Caki2 (cell line): ENCODE measurements at regions not wholly inside any gene's neighbourhood (a gene's known extent, or its start where the extent isn't known, plus 50 kb on each side); places are given as distances from the start of the nearest gene placed in this dataset.

Experiments
- DNase-seq: peaks from one replicate; pipeline ENCODE4 v3.0.0-alpha.2; 2015; ENCODE audit warnings: low read depth
- in situ Hi-C: cut with HindIII; loops from 2 replicates; pipeline ENCODE4 v1.10.0; 2016; ENCODE audit warnings: low sequenced_read_pairs, low pct_unique_long_range_greater_than_20kb, mixed read lengths

DNA sequence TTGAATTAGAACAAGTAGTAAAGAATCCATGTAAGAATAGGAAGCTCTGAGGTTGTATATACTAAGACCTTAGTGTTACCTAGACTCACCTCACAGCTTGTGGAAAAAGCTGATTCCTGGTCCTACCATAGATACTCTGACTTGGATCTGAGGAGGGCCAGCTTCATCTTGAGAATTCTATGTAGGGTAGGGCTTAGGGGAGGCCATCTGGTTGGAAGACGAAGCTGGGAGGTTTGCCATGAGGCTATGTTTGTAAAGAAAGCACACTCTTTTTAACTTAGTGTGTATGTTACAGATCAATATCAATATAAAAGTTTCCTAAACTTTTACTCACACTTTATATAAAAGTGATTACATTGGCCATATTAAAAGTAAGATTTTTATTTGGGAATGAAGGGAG is 77.1 kb upstream of the GALNT5 start:
- in situ Hi-C loops = no loop called here
- DNase-seq = no peak

DNA sequence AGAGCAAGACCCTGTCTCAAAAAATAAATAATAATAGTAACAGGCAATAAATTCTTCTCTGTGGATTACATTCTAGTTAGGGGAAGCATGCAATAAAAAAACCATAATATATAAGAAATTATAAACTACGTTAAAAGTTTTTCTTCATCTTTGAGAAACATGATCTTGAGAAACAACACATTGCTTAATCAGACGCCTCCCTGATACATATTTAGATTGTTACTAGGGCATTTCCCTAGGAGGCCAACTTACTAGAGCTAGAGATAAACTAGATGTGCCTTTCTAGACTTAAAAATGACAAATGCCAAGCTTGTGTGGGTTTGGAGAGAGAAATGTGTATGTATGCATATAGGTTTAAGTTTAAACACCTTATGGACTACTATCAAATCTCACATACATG is 76.3 kb upstream of the GALNT5 start:
- in situ Hi-C loops = no loop called here
- no peak for DNase-seq

- no peak for DNase-seq
- in situ Hi-C loops = no loop called here
Observed at GRCh38 chr2:157182204-157182709, 75.2 kb upstream of the GALNT5 start.

DNA sequence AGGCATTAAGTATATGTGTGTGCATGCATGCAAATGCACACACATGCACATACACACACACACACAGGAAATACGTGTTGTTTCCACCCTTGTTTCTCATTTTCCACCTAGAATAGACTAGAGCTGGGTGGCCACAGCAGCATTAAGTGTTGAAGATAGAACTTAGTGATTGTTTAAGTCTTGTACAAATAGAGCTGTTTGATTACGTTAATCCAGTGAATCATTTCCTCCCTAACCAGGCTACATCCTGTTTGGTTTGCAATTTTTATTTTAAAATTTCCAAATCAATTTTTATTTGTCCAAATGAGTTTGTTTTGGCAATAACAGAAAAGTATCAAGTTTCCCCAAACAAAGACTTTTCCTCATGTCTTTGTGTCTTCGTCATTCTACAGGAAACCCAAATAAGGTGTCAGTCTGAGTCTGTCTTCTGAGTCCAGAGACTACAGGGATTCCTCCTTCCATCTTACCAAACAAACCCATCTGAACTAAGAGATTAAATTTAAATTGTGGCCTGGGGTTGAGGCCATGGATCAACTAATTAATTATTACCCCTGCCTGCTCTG is 74.6 kb upstream of the GALNT5 start:
- in situ Hi-C loops = no loop called here
- DNase-seq = peak; percentile 28

DNA sequence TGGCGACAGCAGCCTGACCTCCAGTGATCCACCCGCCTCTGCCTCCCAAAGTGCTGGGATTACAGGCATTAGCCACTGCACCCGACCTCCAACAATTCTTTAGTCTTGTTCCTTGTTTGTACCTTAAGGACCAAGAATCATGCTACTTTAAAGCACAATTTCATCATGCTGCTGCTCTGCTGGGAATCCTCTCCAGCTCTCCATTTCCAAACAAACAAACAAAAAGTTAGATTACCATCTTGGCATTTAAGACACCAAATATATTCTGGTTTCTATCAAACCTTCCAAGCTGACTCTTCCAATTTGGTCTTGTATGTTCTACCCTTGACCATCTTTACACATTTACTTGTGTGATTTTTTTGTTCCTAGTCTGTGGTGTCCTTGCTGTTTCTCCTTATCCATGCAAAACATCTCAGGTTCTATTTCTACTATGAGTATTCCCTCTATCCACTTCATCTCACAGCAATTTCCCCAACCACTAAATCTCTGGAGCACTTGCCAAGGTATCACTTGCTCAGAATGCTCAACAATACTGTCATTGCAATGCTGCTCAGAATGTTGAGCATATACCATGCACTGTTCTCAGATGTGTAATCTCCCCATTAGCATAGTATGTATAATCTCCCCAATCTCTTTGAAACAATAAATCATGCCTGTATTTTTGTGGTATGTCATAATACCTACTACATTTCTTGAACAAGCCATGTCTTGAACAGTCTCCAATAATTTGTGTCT is 73.2 kb upstream of the GALNT5 start:
- DNase-seq = no peak
- in situ Hi-C loops = no loop called here

DNA sequence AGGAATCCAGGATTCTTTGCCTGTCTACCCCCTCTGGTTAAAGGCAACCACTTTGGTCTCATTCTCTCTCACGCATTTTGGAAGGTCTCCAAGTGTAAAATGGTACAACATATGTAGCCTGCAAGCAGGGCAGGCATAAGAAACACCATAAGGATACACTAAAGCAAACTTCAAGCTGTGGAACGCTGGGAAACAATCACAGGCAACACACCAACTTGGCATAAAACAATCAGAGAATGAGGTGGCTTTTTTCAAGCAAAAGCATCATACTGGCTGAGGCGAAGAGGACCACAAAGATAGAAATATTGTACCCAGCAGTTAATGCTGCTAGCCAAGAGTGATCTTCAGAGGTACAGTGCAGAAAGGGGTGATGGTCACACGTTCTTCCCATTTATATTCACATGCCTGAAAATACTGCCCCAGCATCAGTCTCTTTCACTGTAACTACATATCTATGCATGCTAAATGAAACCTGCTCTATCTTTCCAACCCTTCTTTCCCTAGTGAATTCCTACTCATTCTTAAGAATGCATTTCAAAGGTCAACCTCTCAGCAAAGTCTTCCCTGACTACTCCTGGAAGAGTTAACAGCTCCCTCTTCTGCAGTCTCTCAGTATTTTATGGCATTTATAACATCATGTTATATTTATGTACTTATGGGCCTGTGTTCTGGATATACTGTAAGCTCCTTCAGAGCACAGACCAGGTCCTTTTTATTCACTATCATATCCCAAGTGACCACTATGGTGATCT is 71.9 kb upstream of the GALNT5 start:
- no peak for DNase-seq
- in situ Hi-C loops = no loop called here

DNA sequence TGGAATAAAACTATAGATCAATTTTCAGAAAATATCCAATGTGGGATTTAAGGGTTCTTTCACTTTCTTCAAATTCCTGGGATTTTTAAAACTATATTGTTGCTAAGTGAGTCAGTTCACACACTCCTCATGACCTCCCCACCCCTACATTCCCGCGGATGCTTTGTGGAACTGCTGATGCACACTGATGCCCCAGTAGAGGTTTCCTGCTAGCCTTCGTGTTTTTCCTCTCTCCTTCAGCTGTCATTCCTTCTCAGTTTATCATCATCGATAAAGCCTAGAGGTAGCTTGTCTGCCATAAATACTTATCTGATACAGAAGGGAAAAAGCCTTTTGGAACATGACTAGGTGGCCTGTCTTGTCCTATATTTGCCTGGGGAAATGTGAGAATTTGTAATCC is 67.4 kb upstream of the GALNT5 start:
- in situ Hi-C loops = no loop called here
- no peak for DNase-seq

DNA sequence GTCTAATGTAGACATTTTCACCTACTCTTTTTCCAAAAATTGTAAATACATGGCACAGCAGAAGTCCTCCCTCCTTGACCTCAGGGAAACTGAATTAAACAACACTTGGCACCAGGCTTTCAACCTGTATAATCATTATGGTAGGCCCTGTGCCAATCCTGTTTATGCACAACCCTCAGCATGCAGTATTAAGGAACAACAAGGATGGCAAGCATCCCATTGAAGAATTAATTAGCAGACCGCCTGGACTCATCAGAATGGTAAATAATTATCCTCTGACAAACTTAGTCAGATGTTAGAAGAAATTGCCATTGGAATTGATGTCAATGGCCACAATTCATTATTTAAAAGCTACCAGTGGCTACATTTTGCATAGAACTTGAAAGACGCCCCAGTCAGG is 66.3 kb upstream of the GALNT5 start:
- in situ Hi-C loops = no loop called here
- DNase-seq = no peak

- no peak for DNase-seq
- in situ Hi-C loops = no loop called here
Observed at GRCh38 chr2:157192445-157193423, 64.8 kb upstream of the GALNT5 start.

DNA sequence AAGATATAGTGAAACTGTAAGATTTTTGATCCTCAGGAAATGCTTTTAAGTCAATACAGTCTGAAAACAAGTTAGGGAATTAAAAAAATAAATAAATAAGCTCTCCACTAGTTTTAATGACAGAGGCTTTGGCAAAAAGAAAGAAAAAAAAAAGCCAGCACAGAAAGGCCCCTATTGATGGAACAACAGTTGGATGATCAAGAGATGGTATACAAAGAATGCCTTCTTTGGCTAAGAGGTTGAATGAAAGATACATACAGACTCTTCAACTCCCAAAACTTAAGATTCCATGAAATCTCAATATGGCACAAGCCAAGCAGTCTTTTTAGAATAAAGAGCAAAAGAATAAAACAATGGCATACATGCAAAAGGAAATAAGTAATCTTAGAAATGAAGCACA is 64.0 kb upstream of the GALNT5 start:
- in situ Hi-C loops = no loop called here
- no peak for DNase-seq

DNA sequence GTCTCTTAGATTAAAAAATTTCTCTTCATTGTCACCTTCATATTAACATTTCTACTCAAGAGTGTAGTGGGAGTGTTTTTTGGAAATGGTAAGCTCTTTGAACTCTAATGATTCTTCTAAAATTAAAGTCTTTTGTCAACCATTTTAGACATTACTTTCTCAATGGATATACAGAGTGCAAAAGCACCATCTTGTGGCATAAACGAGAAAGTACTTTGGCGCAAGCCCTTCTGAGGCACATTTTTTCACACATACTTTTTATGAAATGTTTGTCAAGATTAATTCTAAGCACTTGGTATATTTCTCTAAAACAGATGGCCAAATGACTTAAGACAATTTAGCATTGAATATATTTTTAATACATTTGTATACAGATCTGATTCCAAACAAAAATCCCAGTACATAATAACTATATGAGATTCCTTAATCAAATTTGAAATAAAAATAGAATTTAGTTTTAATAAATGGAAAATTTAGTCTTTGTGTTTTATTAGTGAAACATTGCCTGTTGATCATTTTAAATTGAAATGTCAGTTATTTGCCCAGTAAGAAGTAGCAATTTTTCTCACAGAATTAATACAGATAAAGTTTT is 63.3 kb upstream of the GALNT5 start:
- no peak for DNase-seq
- in situ Hi-C loops = no loop called here

DNA sequence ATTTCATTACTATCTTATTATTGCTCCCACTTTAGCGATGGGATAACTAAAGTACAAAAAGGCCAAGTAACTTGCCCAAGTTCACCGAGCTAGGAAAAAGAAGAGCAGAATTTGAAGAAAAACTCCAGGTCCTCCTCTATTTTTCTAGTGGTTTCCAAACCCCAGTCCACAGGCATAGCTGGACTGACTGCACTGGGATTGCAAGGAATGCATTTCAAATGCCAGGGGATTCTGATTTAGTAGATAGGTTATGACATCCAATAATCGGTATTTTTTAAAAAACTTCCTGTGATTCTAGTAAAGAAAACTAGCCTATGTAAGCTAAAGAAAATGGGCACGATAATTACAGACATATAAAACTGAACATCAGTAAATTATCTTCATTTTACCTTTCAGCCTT is 62.7 kb upstream of the GALNT5 start:
- DNase-seq = no peak
- in situ Hi-C loops = no loop called here

GRCh38 chr2:157196956-157197355 is 60.5 kb upstream of the GALNT5 start:
- in situ Hi-C loops = no loop called here

DNA sequence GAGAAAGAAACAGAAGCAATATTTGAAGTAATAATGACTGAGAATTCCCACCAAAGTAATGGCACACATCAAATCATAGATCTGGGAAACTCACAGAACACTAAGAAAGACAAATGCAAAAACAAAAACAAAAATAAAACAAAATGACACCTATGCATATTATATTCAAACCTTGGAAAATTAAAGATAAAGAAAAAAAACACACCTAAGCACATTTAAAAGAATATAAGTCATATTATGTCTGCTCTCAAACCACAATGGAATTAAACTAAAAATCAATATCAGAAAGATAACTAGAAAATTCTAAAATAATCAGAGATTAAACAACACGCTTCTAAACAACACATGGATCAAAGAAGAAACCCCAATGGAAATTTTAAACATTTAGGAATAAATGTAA is 59.7 kb upstream of the GALNT5 start:
- in situ Hi-C loops = no loop called here
- DNase-seq = no peak

More at GRCh38 chr2:157196956-157197355, 60.5 kb upstream of the GALNT5 start:
- no peak for DNase-seq

DNA sequence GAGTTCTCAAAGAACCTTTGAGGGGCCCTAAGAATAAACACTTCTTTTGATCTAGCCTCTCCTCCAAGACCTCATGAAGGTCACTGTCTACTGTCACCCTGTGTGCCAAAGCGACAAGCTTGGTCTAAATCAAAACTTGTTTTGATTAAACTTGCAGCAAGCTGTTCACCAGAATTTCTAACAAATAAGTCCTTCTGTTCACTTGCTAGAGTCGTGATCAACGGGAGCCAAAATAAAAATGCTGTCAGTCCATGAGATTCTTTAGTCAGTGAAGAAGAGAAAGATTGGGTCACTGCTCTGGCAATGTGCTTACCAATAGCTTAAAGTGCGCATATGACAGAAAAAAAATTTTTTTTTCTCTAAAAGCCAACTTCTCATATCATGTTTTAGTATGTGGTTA is 53.9 kb upstream of the GALNT5 start:
- no peak for DNase-seq
- in situ Hi-C loops = no loop called here

GRCh38 chr2:157204401-157204800 is 53.1 kb upstream of the GALNT5 start:
- in situ Hi-C loops = no loop called here

DNA sequence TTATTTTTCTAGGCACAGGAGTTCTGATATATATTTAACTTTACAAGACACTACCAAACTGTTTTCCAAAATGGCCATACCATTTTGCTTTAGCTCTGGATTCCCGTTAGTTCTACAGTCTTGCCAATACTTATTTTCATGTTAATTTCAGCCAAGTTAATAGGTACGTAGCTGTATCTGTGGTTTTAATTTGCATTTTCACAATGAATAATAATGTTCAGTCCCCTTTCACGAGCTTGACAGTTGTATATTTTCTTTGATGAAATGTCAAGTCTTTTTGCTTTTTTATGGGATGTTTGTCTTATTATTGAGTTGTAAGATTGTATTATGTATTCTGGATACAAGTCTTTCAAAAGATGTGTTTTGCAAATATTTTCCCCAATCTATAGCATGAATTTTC is 50.6 kb upstream of the GALNT5 start:
- in situ Hi-C loops = no loop called here

More at GRCh38 chr2:157204401-157204800, 53.1 kb upstream of the GALNT5 start:
- no peak for DNase-seq

More for the DNA sequence above, 50.6 kb upstream of the GALNT5 start:
- no peak for DNase-seq
